NCI-H774 (cell line): ENCODE measurements at regions not wholly inside any gene's neighbourhood (a gene's known extent, or its start where the extent isn't known, plus 50 kb on each side); places are given as distances from the start of the nearest gene placed in this dataset.
"Not testable (repeated sequence)": the region's sequence is repeated elsewhere in the genome, so short reads cannot be mapped to it uniquely, and the experiment has no call there.

ENCODE experiments used
- DNase-seq: peaks from one replicate; lab custom pipeline; 2025; lab: John Stamatoyannopoulos, UW

GRCh38 chr20:5386846-5387245 lies 70.1 kb upstream of the PROKR2 start:
- DNase-seq: not testable (repeated sequence)

GRCh38 chr20:5381527-5381926 lies 64.8 kb upstream of the PROKR2 start:
- DNase-seq: not testable (repeated sequence)

- no peak for DNase-seq
Measured at GRCh38 chr20:5377484-5377883, 60.7 kb upstream of the PROKR2 start.

GRCh38 chr20:5376228-5376627 lies 59.5 kb upstream of the PROKR2 start:
- DNase-seq: no peak

GRCh38 chr20:5374171-5374570 lies 57.4 kb upstream of the PROKR2 start:
- no peak for DNase-seq

- DNase-seq: no peak
Measured at GRCh38 chr20:5372371-5372770, 55.6 kb upstream of the PROKR2 start.

- no peak for DNase-seq
Measured at GRCh38 chr20:5369629-5370028, 52.9 kb upstream of the PROKR2 start.
